ENCODE measurements at regions not wholly inside any gene's neighbourhood (a gene's known extent, or its start where the extent isn't known, plus 50 kb on each side); places are given as distances from the start of the nearest gene placed in this dataset.
A peak's percentile ranks its signal among the peaks of the same experiment; 100 is the strongest.

GRCh38 chr7:89728481-89728880, 425.8 kb upstream of the STEAP1 start:
- H3K27me3 Mint-ChIP-seq: peaks cover 0 to 5% (median 0%) of the 10 kb centered on the region in 5 donors
- no peak for DNase-seq
- ChIA-PET CTCF (no interaction called here), POLR2A (no interaction called here)
- Histone ChIP-seq H3K27me3 (ENCODE audit: control insufficient read depth in 2 of 2, insufficient read depth in 2 of 2, low read length in 2 of 2) (no peaks in the 10 kb centered on the region), H3K27ac (ENCODE audit: low read depth, low read length) (no peak overlapping the region), H3K36me3 (ENCODE audit: control insufficient read depth in 2 of 3, insufficient read depth in 3 of 3, low read length in 3 of 3) (no peaks in the 10 kb centered on the region), H3K4me1 (ENCODE audit: control insufficient read depth in 2 of 2, insufficient read depth in 2 of 2, low read length in 2 of 2) (no peaks in the 10 kb centered on the region), H3K9me3 (ENCODE audit: control insufficient read depth in 2 of 3, low read length in 3 of 3) (no peaks in the 10 kb centered on the region), H3K4me3 (ENCODE audit: low read length) (no peak overlapping the region)
- no peak overlapping the region for H3K4me3 Mint-ChIP-seq
- H3K27ac Mint-ChIP-seq: no peak overlapping the region
- ATAC-seq: no peak
- H3K9me3 Mint-ChIP-seq: no peaks in the 10 kb centered on the region
- H3K4me1 Mint-ChIP-seq: no peaks in the 10 kb centered on the region
- intact Hi-C loops (cut with micrococcal nuclease): no loop called here
- H3K36me3 Mint-ChIP-seq: no peaks in the 10 kb centered on the region

- ATAC-seq (no peak), DNase-seq (no peak)
- Histone ChIP-seq H3K27ac (ENCODE audit: low read depth, low read length) (no peak overlapping the region), H3K27me3 (ENCODE audit: control insufficient read depth in 2 of 2, insufficient read depth in 2 of 2, low read length in 2 of 2) (no peaks in the 10 kb centered on the region), H3K4me3 (ENCODE audit: low read length) (no peak overlapping the region), H3K4me1 (ENCODE audit: control insufficient read depth in 2 of 2, insufficient read depth in 2 of 2, low read length in 2 of 2) (no peaks in the 10 kb centered on the region), H3K36me3 (ENCODE audit: control insufficient read depth in 2 of 3, insufficient read depth in 3 of 3, low read length in 3 of 3) (no peaks in the 10 kb centered on the region), H3K9me3 (ENCODE audit: control insufficient read depth in 2 of 3, low read length in 3 of 3) (no peaks in the 10 kb centered on the region)
- ChIA-PET POLR2A (no interaction called here), CTCF (no interaction called here)
- peaks cover 0 to 4% (median 0%) of the 10 kb centered on the region in 11 donors for H3K9me3 Mint-ChIP-seq
- H3K27me3 Mint-ChIP-seq: peaks cover 0 to 5% (median 0%) of the 10 kb centered on the region in 5 donors
- H3K36me3 Mint-ChIP-seq: no peaks in the 10 kb centered on the region
- H3K27ac Mint-ChIP-seq: no peak overlapping the region
- no peak overlapping the region for H3K4me3 Mint-ChIP-seq
- no peaks in the 10 kb centered on the region for H3K4me1 Mint-ChIP-seq
- intact Hi-C loops (cut with micrococcal nuclease): no loop called here
These were observed 422.4 kb upstream of the STEAP1 start for GRCh38 chr7:89731751-89732445.

- H3K27me3 Mint-ChIP-seq: no peaks in the 10 kb centered on the region
- H3K4me3 ChIP-seq (ENCODE audit: low read length): no peak overlapping the region
- intact Hi-C loops (cut with micrococcal nuclease): no loop called here
- ChIA-PET POLR2A (no interaction called here), CTCF (no interaction called here)
- H3K9me3 Mint-ChIP-seq: peaks cover 0 to 4% (median 0%) of the 10 kb centered on the region in 11 donors
- DNase-seq (no peak), ATAC-seq (no peak)
- H3K36me3 Mint-ChIP-seq: no peaks in the 10 kb centered on the region
- H3K36me3 ChIP-seq (ENCODE audit: control insufficient read depth in 2 of 3, insufficient read depth in 3 of 3, low read length in 3 of 3): no peaks in the 10 kb centered on the region
- H3K27ac ChIP-seq (ENCODE audit: low read depth, low read length): no peak overlapping the region
- no peaks in the 10 kb centered on the region for H3K9me3 ChIP-seq (ENCODE audit: control insufficient read depth in 2 of 3, low read length in 3 of 3)
- H3K4me1 ChIP-seq (ENCODE audit: control insufficient read depth in 2 of 2, insufficient read depth in 2 of 2, low read length in 2 of 2): no peaks in the 10 kb centered on the region
- H3K27ac Mint-ChIP-seq: no peak overlapping the region
- no peak overlapping the region for H3K4me3 Mint-ChIP-seq
- H3K27me3 ChIP-seq (ENCODE audit: control insufficient read depth in 2 of 2, insufficient read depth in 2 of 2, low read length in 2 of 2): no peaks in the 10 kb centered on the region
- no peaks in the 10 kb centered on the region for H3K4me1 Mint-ChIP-seq
These were observed 415.7 kb upstream of the STEAP1 start for GRCh38 chr7:89738549-89738948.

- Mint-ChIP-seq H3K4me3 (no peak overlapping the region), H3K36me3 (no peaks in the 10 kb centered on the region), H3K27ac (no peak overlapping the region), H3K27me3 (no peaks in the 10 kb centered on the region), H3K9me3 (no peaks in the 10 kb centered on the region), H3K4me1 (no peaks in the 10 kb centered on the region)
- H3K4me3 ChIP-seq (ENCODE audit: low read length): no peak overlapping the region
- no peaks in the 10 kb centered on the region for H3K27me3 ChIP-seq (ENCODE audit: control insufficient read depth in 2 of 2, insufficient read depth in 2 of 2, low read length in 2 of 2)
- no peak for DNase-seq
- ChIA-PET CTCF (interaction anchor here (1.4 kb wide), 1 partner anchor 9 kb away, joined by 3 read pairs; no protein-coding TSS in a partner anchor), POLR2A (no interaction called here)
- H3K27ac ChIP-seq (ENCODE audit: low read depth, low read length): no peak overlapping the region
- H3K9me3 ChIP-seq (ENCODE audit: control insufficient read depth in 2 of 3, low read length in 3 of 3): no peaks in the 10 kb centered on the region
- H3K36me3 ChIP-seq (ENCODE audit: control insufficient read depth in 2 of 3, insufficient read depth in 3 of 3, low read length in 3 of 3): no peaks in the 10 kb centered on the region
- H3K4me1 ChIP-seq (ENCODE audit: control insufficient read depth in 2 of 2, insufficient read depth in 2 of 2, low read length in 2 of 2): no peaks in the 10 kb centered on the region
- ATAC-seq: no peak
- intact Hi-C loops (cut with micrococcal nuclease): no loop called here
These were observed 396.4 kb upstream of the STEAP1 start for GRCh38 chr7:89757910-89758309.

- POLR2A ChIA-PET: no interaction called here
- no peak for DNase-seq
- Mint-ChIP-seq H3K4me3 (no peak overlapping the region), H3K27ac (no peak overlapping the region), H3K36me3 (no peaks in the 10 kb centered on the region), H3K27me3 (no peaks in the 10 kb centered on the region), H3K4me1 (no peaks in the 10 kb centered on the region), H3K9me3 (no peaks in the 10 kb centered on the region)
- Histone ChIP-seq H3K4me3 (ENCODE audit: low read length) (no peak overlapping the region), H3K9me3 (ENCODE audit: control insufficient read depth in 2 of 3, low read length in 3 of 3) (no peaks in the 10 kb centered on the region), H3K27ac (ENCODE audit: low read depth, low read length) (no peak overlapping the region), H3K36me3 (ENCODE audit: control insufficient read depth in 2 of 3, insufficient read depth in 3 of 3, low read length in 3 of 3) (no peaks in the 10 kb centered on the region), H3K27me3 (ENCODE audit: control insufficient read depth in 2 of 2, insufficient read depth in 2 of 2, low read length in 2 of 2) (no peaks in the 10 kb centered on the region), H3K4me1 (ENCODE audit: control insufficient read depth in 2 of 2, insufficient read depth in 2 of 2, low read length in 2 of 2) (no peaks in the 10 kb centered on the region)
- intact Hi-C loops (cut with micrococcal nuclease): no loop called here
- CTCF ChIA-PET: no interaction called here
- ATAC-seq: peak; percentile 31
These were observed 393.6 kb upstream of the STEAP1 start for GRCh38 chr7:89760690-89761089.

- ChIA-PET POLR2A (no interaction called here), CTCF (no interaction called here)
- H3K36me3 Mint-ChIP-seq: no peaks in the 10 kb centered on the region
- Histone ChIP-seq H3K4me3 (ENCODE audit: low read length) (no peak overlapping the region), H3K27ac (ENCODE audit: low read depth, low read length) (no peak overlapping the region), H3K9me3 (ENCODE audit: control insufficient read depth in 2 of 3, low read length in 3 of 3) (no peaks in the 10 kb centered on the region), H3K27me3 (ENCODE audit: control insufficient read depth in 2 of 2, insufficient read depth in 2 of 2, low read length in 2 of 2) (no peaks in the 10 kb centered on the region), H3K36me3 (ENCODE audit: control insufficient read depth in 2 of 3, insufficient read depth in 3 of 3, low read length in 3 of 3) (no peaks in the 10 kb centered on the region), H3K4me1 (ENCODE audit: control insufficient read depth in 2 of 2, insufficient read depth in 2 of 2, low read length in 2 of 2) (no peaks in the 10 kb centered on the region)
- no peaks in the 10 kb centered on the region for H3K27me3 Mint-ChIP-seq
- no peak overlapping the region for H3K4me3 Mint-ChIP-seq
- intact Hi-C loops (cut with micrococcal nuclease): no loop called here
- H3K9me3 Mint-ChIP-seq: no peaks in the 10 kb centered on the region
- ATAC-seq: peak; percentile 31
- DNase-seq: no peak
- no peaks in the 10 kb centered on the region for H3K4me1 Mint-ChIP-seq
- H3K27ac Mint-ChIP-seq: no peak overlapping the region
These were observed 393.1 kb upstream of the STEAP1 start for GRCh38 chr7:89761173-89761572.

GRCh38 chr7:89770161-89770560, 384.1 kb upstream of the STEAP1 start:
- no peak overlapping the region for H3K27ac ChIP-seq (ENCODE audit: low read depth, low read length)
- no peak overlapping the region for H3K4me3 Mint-ChIP-seq
- ChIA-PET POLR2A (no interaction called here), CTCF (no interaction called here)
- no peaks in the 10 kb centered on the region for H3K4me1 ChIP-seq (ENCODE audit: control insufficient read depth in 2 of 2, insufficient read depth in 2 of 2, low read length in 2 of 2)
- no peaks in the 10 kb centered on the region for H3K9me3 ChIP-seq (ENCODE audit: control insufficient read depth in 2 of 3, low read length in 3 of 3)
- no peaks in the 10 kb centered on the region for H3K27me3 ChIP-seq (ENCODE audit: control insufficient read depth in 2 of 2, insufficient read depth in 2 of 2, low read length in 2 of 2)
- H3K4me1 Mint-ChIP-seq: no peaks in the 10 kb centered on the region
- H3K27ac Mint-ChIP-seq: no peak overlapping the region
- H3K36me3 ChIP-seq (ENCODE audit: control insufficient read depth in 2 of 3, insufficient read depth in 3 of 3, low read length in 3 of 3): no peaks in the 10 kb centered on the region
- ATAC-seq (no peak), DNase-seq (no peak)
- no peaks in the 10 kb centered on the region for H3K36me3 Mint-ChIP-seq
- H3K9me3 Mint-ChIP-seq: no peaks in the 10 kb centered on the region
- no peaks in the 10 kb centered on the region for H3K27me3 Mint-ChIP-seq
- intact Hi-C loops (cut with micrococcal nuclease): loop anchor here in 1 of 2 donors (5.0 kb wide), 1 partner anchor 803 kb away; no protein-coding TSS in a partner anchor
- no peak overlapping the region for H3K4me3 ChIP-seq (ENCODE audit: low read length)
